ENCODE measurements at regions not wholly inside any gene's neighbourhood (a gene's known extent, or its start where the extent isn't known, plus 50 kb on each side); places are given as distances from the start of the nearest gene placed in this dataset.

DNA sequence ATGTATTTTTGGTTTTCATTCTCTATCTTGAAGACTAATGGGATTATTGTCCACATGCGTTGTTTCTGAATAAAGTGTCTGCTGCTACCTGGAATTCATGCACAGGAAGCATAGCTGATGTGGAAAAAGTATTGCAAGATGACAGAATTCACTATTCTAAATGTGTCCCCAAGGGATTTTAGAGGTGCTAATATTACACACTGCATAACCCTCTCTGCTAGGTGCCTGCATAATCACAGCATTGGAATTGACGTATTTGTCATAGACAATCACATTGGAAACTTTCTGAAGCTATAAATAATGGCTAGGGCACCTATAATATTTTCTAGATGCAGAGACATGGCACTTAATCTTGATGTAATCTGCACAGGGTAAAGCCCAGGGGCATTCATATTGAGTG is 496.1 kb downstream of the JRKL start:
- Histone ChIP-seq H3K9me3 (ENCODE audit: control insufficient read depth, low read depth, low read length) (no peaks in the 10 kb centered on the region), H3K14ac (ENCODE audit: insufficient read depth, low read length) (no peak overlapping the region), H2BK5ac (ENCODE audit: insufficient read length, low read length) (no peak overlapping the region), H2BK20ac (ENCODE audit: low read depth, low read length, poor library complexity, severe bottlenecking) (no peak overlapping the region), H3K9ac (ENCODE audit: extremely low read depth, insufficient read length, low read length) (no peak overlapping the region), H3K56ac (ENCODE audit: insufficient read length, low read depth, low read length) (no peak overlapping the region), H4K5ac (ENCODE audit: insufficient read length, low read depth, low read length) (no peak overlapping the region), H2AK5ac (ENCODE audit: insufficient read length, low read length) (no peak overlapping the region), H3K27me3 (ENCODE audit: insufficient read depth, low read length) (no peaks in the 10 kb centered on the region), H3K4me1 (ENCODE audit: insufficient read depth, low read length) (no peaks in the 10 kb centered on the region), H4K20me1 (ENCODE audit: control insufficient read depth, insufficient read depth, insufficient read length) (no peaks in the 10 kb centered on the region), H3K18ac (ENCODE audit: insufficient read length, low read depth, low read length) (no peak overlapping the region), H3K4me2 (ENCODE audit: insufficient read depth, insufficient read length, low read length) (no peak overlapping the region), H3K79me2 (ENCODE audit: insufficient read depth, low read length) (no peaks in the 10 kb centered on the region), H2BK120ac (ENCODE audit: low read depth, low read length, poor library complexity, severe bottlenecking) (no peak overlapping the region), H2BK12ac (ENCODE audit: insufficient read length, low read depth, low read length) (no peak overlapping the region), H2AFZ (ENCODE audit: low read length) (no peak overlapping the region), H3K27ac (ENCODE audit: insufficient read length, low read depth, low read length) (no peak overlapping the region), H3K4ac (ENCODE audit: low read depth, low read length) (no peak overlapping the region), H3K79me1 (ENCODE audit: insufficient read depth, low read depth, low read length, poor library complexity, severe bottlenecking) (no peaks in the 10 kb centered on the region), H3T11ph (ENCODE audit: low read length) (no peak overlapping the region), H4K8ac (replicated peaks; ENCODE audit: insufficient read length, low read depth, low read length) (no peak overlapping the region), H3K23me2 (ENCODE audit: insufficient read length, low read depth, low read length, poor library complexity, severe bottlenecking) (no peaks in the 10 kb centered on the region), H2BK15ac (ENCODE audit: low read depth, low read length) (no peak overlapping the region), H4K91ac (ENCODE audit: insufficient read length, low read depth, low read length) (no peak overlapping the region), H3K23ac (ENCODE audit: insufficient read length, low read depth, low read length) (no peak overlapping the region)
- H3K27me3 Mint-ChIP-seq (ENCODE audit: low read depth) = no peaks in the 10 kb centered on the region
- H3K9me3 Mint-ChIP-seq = no peaks in the 10 kb centered on the region; a peak in 1 of 5 replicates
- no peak for DNase-seq
- TF ChIP-seq CTCF (conservative IDR thresholded peaks at IDR 0.05) = no peak
- no peak overlapping the region for H3K4me3 Mint-ChIP-seq
- no peaks in the 10 kb centered on the region for H3K36me3 Mint-ChIP-seq (ENCODE audit: insufficient read depth in 1 of 3, low read depth in 3 of 3)
- no peak overlapping the region for H3K27ac Mint-ChIP-seq
- no peaks in the 10 kb centered on the region for H3K4me1 Mint-ChIP-seq
- WGBS (ENCODE audit: extremely low coverage, insufficient read length, low lambda C conversion rate) = no CpG with 5 or more reads among the region's 2 CpGs
